ENCODE measurements at regions not wholly inside any gene's neighbourhood (a gene's known extent, or its start where the extent isn't known, plus 50 kb on each side); places are given as distances from the start of the nearest gene placed in this dataset.
"Not testable (repeated sequence)": the region's sequence is repeated elsewhere in the genome, so short reads cannot be mapped to it uniquely, and the experiment has no call there.

GRCh38 chr6:144634371-144634770, 349.2 kb downstream of the UTRN start:
- Histone ChIP-seq H3K27ac (ENCODE audit: low read depth, low read length) (no peak overlapping the region), H3K4me1 (ENCODE audit: insufficient read depth, low read length) (no peaks in the 10 kb centered on the region), H3K9me3 (ENCODE audit: low read length) (no peaks in the 10 kb centered on the region), H3K27me3 (ENCODE audit: control insufficient read depth in 1 of 2, insufficient read depth in 2 of 2, low read length in 2 of 2) (no peaks in the 10 kb centered on the region), H3K36me3 (ENCODE audit: insufficient read depth, low read length) (no peaks in the 10 kb centered on the region), H3K9ac (ENCODE audit: low read length) (no peak overlapping the region), H3K4me3 (ENCODE audit: low read depth in 1 of 2, low read length in 2 of 2) (no peak overlapping the region)

GRCh38 chr6:144635051-144635450, 349.9 kb downstream of the UTRN start:
- no peaks in the 10 kb centered on the region for H3K27me3 ChIP-seq (ENCODE audit: control insufficient read depth in 1 of 2, insufficient read depth in 2 of 2, low read length in 2 of 2)
- H3K9ac ChIP-seq (ENCODE audit: low read length), result no peak overlapping the region
- H3K4me1 ChIP-seq (ENCODE audit: insufficient read depth, low read length), result no peaks in the 10 kb centered on the region
- H3K36me3 ChIP-seq (ENCODE audit: insufficient read depth, low read length), result no peaks in the 10 kb centered on the region
- H3K4me3 ChIP-seq (ENCODE audit: low read depth in 1 of 2, low read length in 2 of 2), result no peak overlapping the region
- no peaks in the 10 kb centered on the region for H3K9me3 ChIP-seq (ENCODE audit: low read length)
- no peak overlapping the region for H3K27ac ChIP-seq (ENCODE audit: low read depth, low read length)

GRCh38 chr6:144636025-144636424, 350.9 kb downstream of the UTRN start:
- not testable (repeated sequence) for H3K27me3 ChIP-seq (ENCODE audit: control insufficient read depth in 1 of 2, insufficient read depth in 2 of 2, low read length in 2 of 2); H3K9me3 ChIP-seq (ENCODE audit: low read length); H3K36me3 ChIP-seq (ENCODE audit: insufficient read depth, low read length); H3K27ac ChIP-seq (ENCODE audit: low read depth, low read length); H3K4me3 ChIP-seq (ENCODE audit: low read depth in 1 of 2, low read length in 2 of 2); H3K4me1 ChIP-seq (ENCODE audit: insufficient read depth, low read length); H3K9ac ChIP-seq (ENCODE audit: low read length)

DNA sequence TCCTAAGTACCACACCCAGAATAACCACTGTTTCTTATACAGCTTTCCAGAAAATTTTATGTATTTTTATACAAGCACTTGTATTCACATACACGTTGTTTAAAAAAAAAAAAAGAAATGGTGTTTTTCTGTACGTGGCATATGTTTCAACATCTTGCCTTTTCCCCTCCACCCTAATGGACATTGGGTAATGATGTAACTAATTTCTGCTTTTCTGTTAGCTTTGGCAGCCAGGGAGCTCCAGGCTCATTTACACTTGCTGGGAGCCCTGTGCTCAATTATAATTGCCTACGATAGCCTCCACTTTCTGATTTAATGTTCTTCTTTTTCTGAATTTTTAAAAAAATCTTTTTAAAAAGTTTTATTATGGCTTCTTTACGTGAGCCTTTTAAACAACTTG, 352.4 kb downstream of the UTRN start:
- Histone ChIP-seq H3K4me3 (ENCODE audit: low read depth in 1 of 2, low read length in 2 of 2) (no peak overlapping the region), H3K27ac (ENCODE audit: low read depth, low read length) (no peak overlapping the region), H3K36me3 (ENCODE audit: insufficient read depth, low read length) (no peaks in the 10 kb centered on the region), H3K27me3 (ENCODE audit: control insufficient read depth in 1 of 2, insufficient read depth in 2 of 2, low read length in 2 of 2) (no peaks in the 10 kb centered on the region), H3K9ac (ENCODE audit: low read length) (no peak overlapping the region), H3K9me3 (ENCODE audit: low read length) (no peaks in the 10 kb centered on the region), H3K4me1 (ENCODE audit: insufficient read depth, low read length) (no peaks in the 10 kb centered on the region)

DNA sequence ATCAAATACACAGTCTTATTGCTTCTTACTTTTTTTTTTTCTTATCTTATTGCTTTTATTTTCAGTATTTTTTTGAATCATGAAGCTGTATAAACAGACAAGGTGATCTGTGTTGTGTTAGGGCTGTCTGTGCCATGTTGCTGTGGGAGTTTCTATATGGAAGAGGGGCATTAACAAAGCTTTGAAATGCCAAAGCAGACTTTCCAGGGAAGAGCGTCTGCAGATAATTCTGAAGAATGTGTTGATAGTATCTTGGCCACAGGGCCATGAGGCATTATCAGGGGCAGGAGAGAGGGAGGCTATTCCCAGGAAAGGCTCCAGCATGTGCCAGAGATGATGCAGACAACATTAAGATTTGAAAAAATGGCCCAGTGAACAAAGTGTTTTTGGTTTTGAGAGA, 354.5 kb downstream of the UTRN start:
- Histone ChIP-seq H3K4me3 (ENCODE audit: low read depth in 1 of 2, low read length in 2 of 2) (no peak overlapping the region), H3K9ac (ENCODE audit: low read length) (no peak overlapping the region), H3K36me3 (ENCODE audit: insufficient read depth, low read length) (no peaks in the 10 kb centered on the region), H3K27me3 (ENCODE audit: control insufficient read depth in 1 of 2, insufficient read depth in 2 of 2, low read length in 2 of 2) (no peaks in the 10 kb centered on the region), H3K27ac (ENCODE audit: low read depth, low read length) (no peak overlapping the region), H3K4me1 (ENCODE audit: insufficient read depth, low read length) (no peaks in the 10 kb centered on the region), H3K9me3 (ENCODE audit: low read length) (no peaks in the 10 kb centered on the region)

DNA sequence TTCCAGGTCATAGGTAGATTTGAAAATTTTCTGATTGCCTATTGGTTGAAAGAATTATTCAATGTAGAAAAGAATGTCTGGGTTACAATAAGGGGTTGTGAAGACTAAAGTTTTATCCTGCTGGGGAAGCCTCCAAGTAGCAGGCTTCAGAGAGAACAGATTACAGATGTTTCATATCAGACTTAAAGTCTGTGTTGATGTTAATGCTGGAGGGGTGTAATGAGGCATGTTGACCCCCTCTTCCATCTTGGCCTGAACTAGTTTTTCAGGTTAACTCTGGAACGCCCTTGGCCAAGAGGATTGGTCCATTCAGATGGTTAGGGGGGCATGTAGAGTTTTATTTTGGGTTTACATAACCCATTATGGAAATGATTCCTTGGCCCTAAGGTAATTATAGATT, 356.2 kb downstream of the UTRN start:
- Histone ChIP-seq H3K36me3 (ENCODE audit: insufficient read depth, low read length) (no peaks in the 10 kb centered on the region), H3K9ac (ENCODE audit: low read length) (no peak overlapping the region), H3K4me3 (ENCODE audit: low read depth in 1 of 2, low read length in 2 of 2) (no peak overlapping the region), H3K27me3 (ENCODE audit: control insufficient read depth in 1 of 2, insufficient read depth in 2 of 2, low read length in 2 of 2) (no peaks in the 10 kb centered on the region), H3K4me1 (ENCODE audit: insufficient read depth, low read length) (no peaks in the 10 kb centered on the region), H3K9me3 (ENCODE audit: low read length) (no peaks in the 10 kb centered on the region), H3K27ac (ENCODE audit: low read depth, low read length) (no peak overlapping the region)

- Histone ChIP-seq H3K4me1 (ENCODE audit: insufficient read depth, low read length) (no peaks in the 10 kb centered on the region), H3K9ac (ENCODE audit: low read length) (no peak overlapping the region), H3K36me3 (ENCODE audit: insufficient read depth, low read length) (no peaks in the 10 kb centered on the region), H3K27ac (ENCODE audit: low read depth, low read length) (no peak overlapping the region), H3K27me3 (ENCODE audit: control insufficient read depth in 1 of 2, insufficient read depth in 2 of 2, low read length in 2 of 2) (no peaks in the 10 kb centered on the region), H3K4me3 (ENCODE audit: low read depth in 1 of 2, low read length in 2 of 2) (no peak overlapping the region), H3K9me3 (ENCODE audit: low read length) (no peaks in the 10 kb centered on the region)
These were observed 359.6 kb downstream of the UTRN start for GRCh38 chr6:144644776-144645175.

- H3K36me3 ChIP-seq (ENCODE audit: insufficient read depth, low read length), result no peaks in the 10 kb centered on the region
- no peak overlapping the region for H3K4me3 ChIP-seq (ENCODE audit: low read depth in 1 of 2, low read length in 2 of 2)
- H3K27ac ChIP-seq (ENCODE audit: low read depth, low read length), result no peak overlapping the region
- H3K9me3 ChIP-seq (ENCODE audit: low read length), result no peaks in the 10 kb centered on the region
- no peak overlapping the region for H3K9ac ChIP-seq (ENCODE audit: low read length)
- no peaks in the 10 kb centered on the region for H3K27me3 ChIP-seq (ENCODE audit: control insufficient read depth in 1 of 2, insufficient read depth in 2 of 2, low read length in 2 of 2)
- no peaks in the 10 kb centered on the region for H3K4me1 ChIP-seq (ENCODE audit: insufficient read depth, low read length)
These were observed 361.2 kb downstream of the UTRN start for GRCh38 chr6:144646093-144647056.

DNA sequence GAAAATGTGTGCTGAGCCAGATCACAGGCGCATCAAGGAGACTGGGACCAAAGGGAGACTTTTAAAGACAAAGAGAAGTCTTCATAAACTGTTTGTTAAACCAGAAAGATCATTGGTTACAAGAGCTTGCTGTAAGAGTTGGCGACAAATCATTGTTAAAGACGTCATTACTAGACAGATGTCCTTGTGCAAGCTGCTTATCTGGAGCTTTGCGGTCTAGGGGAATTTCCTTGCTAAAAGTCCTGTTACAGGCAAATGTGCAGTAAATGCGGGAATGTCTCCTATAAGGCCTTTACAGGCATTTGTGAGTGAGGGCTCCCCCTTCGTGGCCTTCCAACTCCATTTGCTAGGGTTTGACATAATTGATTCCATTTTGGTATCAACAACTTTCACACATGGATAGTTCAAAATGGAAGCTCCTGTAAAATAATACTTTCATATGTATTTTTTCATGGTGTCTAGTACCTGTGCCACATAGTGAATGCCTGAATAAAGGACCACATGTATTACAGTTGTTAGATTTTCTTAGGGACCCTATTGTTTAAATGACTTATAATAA, 362.4 kb downstream of the UTRN start:
- H3K36me3 ChIP-seq (ENCODE audit: insufficient read depth, low read length), result no peaks in the 10 kb centered on the region
- no peak overlapping the region for H3K4me3 ChIP-seq (ENCODE audit: low read depth in 1 of 2, low read length in 2 of 2)
- no peak overlapping the region for H3K27ac ChIP-seq (ENCODE audit: low read depth, low read length)
- no peaks in the 10 kb centered on the region for H3K4me1 ChIP-seq (ENCODE audit: insufficient read depth, low read length)
- no peaks in the 10 kb centered on the region for H3K27me3 ChIP-seq (ENCODE audit: control insufficient read depth in 1 of 2, insufficient read depth in 2 of 2, low read length in 2 of 2)
- no peaks in the 10 kb centered on the region for H3K9me3 ChIP-seq (ENCODE audit: low read length)
- no peak overlapping the region for H3K9ac ChIP-seq (ENCODE audit: low read length)

GRCh38 chr6:144647971-144648651, 363.0 kb downstream of the UTRN start:
- no peaks in the 10 kb centered on the region for H3K9me3 ChIP-seq (ENCODE audit: low read length)
- H3K9ac ChIP-seq (ENCODE audit: low read length), result no peak overlapping the region
- H3K27ac ChIP-seq (ENCODE audit: low read depth, low read length), result no peak overlapping the region
- H3K36me3 ChIP-seq (ENCODE audit: insufficient read depth, low read length), result no peaks in the 10 kb centered on the region
- H3K4me3 ChIP-seq (ENCODE audit: low read depth in 1 of 2, low read length in 2 of 2), result no peak overlapping the region
- no peaks in the 10 kb centered on the region for H3K27me3 ChIP-seq (ENCODE audit: control insufficient read depth in 1 of 2, insufficient read depth in 2 of 2, low read length in 2 of 2)
- no peaks in the 10 kb centered on the region for H3K4me1 ChIP-seq (ENCODE audit: insufficient read depth, low read length)

GRCh38 chr6:144649085-144649484, 363.9 kb downstream of the UTRN start:
- Histone ChIP-seq H3K27ac (ENCODE audit: low read depth, low read length) (no peak overlapping the region), H3K27me3 (ENCODE audit: control insufficient read depth in 1 of 2, insufficient read depth in 2 of 2, low read length in 2 of 2) (no peaks in the 10 kb centered on the region), H3K4me3 (ENCODE audit: low read depth in 1 of 2, low read length in 2 of 2) (no peak overlapping the region), H3K36me3 (ENCODE audit: insufficient read depth, low read length) (no peaks in the 10 kb centered on the region), H3K4me1 (ENCODE audit: insufficient read depth, low read length) (no peaks in the 10 kb centered on the region), H3K9me3 (ENCODE audit: low read length) (no peaks in the 10 kb centered on the region), H3K9ac (ENCODE audit: low read length) (no peak overlapping the region)
